ENCODE measurements at regions not wholly inside any gene's neighbourhood (a gene's known extent, or its start where the extent isn't known, plus 50 kb on each side); places are given as distances from the start of the nearest gene placed in this dataset.

DNA sequence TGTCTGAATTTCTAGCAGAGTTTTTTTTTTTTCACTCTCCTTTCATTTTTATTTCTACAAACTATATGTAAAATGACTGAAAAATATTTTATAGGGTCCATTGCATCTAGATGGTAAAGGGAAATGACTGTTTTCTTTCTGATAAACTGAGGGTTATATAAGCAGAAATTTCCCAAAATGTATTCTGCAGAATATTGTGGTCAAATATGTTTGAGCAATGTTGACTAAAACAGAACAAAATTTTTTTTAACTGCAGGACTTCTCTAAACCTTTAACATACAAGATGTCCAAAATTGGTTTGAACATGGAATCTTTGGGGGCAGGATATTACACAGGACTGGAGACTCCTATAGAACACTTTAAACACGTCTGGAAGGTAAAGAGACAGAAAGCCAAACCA lies 190.5 kb downstream of the TOMM20 start:
- Mint-ChIP-seq H3K27me3 (ENCODE audit: low read depth) (no peaks in the 10 kb centered on the region), H3K9me3 (no peaks in the 10 kb centered on the region), H3K36me3 (no peaks in the 10 kb centered on the region), H3K4me3 (no peak overlapping the region), H3K4me1 (no peaks in the 10 kb centered on the region), H3K27ac (no peak overlapping the region)
- TF ChIP-seq CTCF (IDR thresholded peaks at IDR 0.05; ENCODE audit: unreplicated experiment): no peak
- DNase-seq (ENCODE audit: low spot score in 2 of 2, unreplicated experiment in 2 of 2): no peak

DNA sequence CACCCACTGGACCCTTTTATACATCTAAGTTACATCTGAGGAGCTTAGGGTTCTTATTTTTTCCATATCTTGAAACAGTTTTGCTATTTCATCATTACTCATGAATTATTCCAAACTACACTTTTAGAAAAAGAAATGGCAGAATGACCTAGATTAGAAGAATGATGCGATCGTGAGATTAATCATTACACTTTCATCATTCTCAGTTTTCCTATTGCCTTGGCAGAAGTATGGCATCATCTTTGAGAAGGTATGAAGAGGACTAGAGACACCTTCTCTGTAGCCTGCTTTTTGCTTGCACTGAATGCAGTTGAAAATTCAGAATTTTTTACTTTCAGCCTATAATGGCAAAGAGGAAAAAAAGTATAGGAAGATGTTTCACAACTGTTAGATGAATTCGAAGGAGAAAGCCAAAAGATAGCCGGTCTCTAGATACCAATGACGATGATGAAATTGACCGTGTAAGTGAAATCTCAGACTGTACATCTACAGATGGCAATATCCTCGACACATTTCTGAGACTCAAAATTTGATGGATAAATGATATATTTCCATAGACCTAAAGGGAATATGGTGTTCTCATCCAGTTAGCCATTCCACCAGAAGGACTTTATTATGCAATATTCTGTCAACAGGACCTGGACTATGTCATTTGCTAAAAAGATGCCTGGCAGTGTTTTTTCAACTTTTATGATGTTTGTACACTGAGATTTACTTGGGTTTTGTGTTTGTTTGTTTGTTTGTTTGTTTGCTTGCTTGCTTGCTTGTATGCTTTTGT lies 191.8 kb downstream of the TOMM20 start:
- no peak overlapping the region for H3K4me3 Mint-ChIP-seq
- no peak overlapping the region for H3K27ac Mint-ChIP-seq
- no peaks in the 10 kb centered on the region for H3K27me3 Mint-ChIP-seq (ENCODE audit: low read depth)
- no peaks in the 10 kb centered on the region for H3K4me1 Mint-ChIP-seq
- no peak for TF ChIP-seq CTCF (IDR thresholded peaks at IDR 0.05; ENCODE audit: unreplicated experiment)
- DNase-seq (ENCODE audit: low spot score in 2 of 2, unreplicated experiment in 2 of 2): no peak
- no peaks in the 10 kb centered on the region for H3K9me3 Mint-ChIP-seq
- no peaks in the 10 kb centered on the region for H3K36me3 Mint-ChIP-seq

DNA sequence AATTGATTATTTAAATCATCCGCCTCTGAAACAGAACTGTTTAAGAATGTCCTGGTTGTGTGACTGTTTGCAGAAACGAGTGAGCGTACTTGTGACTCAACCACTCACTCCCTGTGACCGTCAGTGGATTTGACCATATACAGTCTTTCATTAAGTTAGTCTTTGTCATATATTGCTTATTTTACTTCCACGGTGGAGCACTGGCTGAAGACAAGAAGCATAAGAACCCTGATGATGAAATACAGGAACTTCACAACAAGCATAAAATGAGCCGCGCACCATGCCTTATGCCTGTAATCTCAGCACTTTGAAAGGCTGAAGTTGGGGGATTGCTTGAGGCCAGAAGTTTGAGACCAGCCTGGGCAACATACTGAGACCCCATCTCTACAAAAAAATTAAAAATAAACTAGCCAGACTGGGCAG lies 194.0 kb downstream of the TOMM20 start:
- Mint-ChIP-seq H3K4me3 (no peak overlapping the region), H3K9me3 (no peaks in the 10 kb centered on the region), H3K4me1 (no peaks in the 10 kb centered on the region), H3K27me3 (ENCODE audit: low read depth) (no peaks in the 10 kb centered on the region), H3K27ac (no peak overlapping the region), H3K36me3 (no peaks in the 10 kb centered on the region)
- DNase-seq (ENCODE audit: low spot score in 2 of 2, unreplicated experiment in 2 of 2): no peak
- TF ChIP-seq CTCF (IDR thresholded peaks at IDR 0.05; ENCODE audit: unreplicated experiment): no peak

GRCh38 chr1:234933475-234933874 lies 195.2 kb downstream of the TOMM20 start:
- DNase-seq (ENCODE audit: low spot score in 2 of 2, unreplicated experiment in 2 of 2): no peak
- Mint-ChIP-seq H3K36me3 (no peaks in the 10 kb centered on the region), H3K4me3 (no peak overlapping the region), H3K9me3 (no peaks in the 10 kb centered on the region), H3K27me3 (ENCODE audit: low read depth) (no peaks in the 10 kb centered on the region), H3K27ac (no peak overlapping the region), H3K4me1 (peaks cover under 1% of the 10 kb centered on the region)
- no peak for TF ChIP-seq CTCF (IDR thresholded peaks at IDR 0.05; ENCODE audit: unreplicated experiment)

DNA sequence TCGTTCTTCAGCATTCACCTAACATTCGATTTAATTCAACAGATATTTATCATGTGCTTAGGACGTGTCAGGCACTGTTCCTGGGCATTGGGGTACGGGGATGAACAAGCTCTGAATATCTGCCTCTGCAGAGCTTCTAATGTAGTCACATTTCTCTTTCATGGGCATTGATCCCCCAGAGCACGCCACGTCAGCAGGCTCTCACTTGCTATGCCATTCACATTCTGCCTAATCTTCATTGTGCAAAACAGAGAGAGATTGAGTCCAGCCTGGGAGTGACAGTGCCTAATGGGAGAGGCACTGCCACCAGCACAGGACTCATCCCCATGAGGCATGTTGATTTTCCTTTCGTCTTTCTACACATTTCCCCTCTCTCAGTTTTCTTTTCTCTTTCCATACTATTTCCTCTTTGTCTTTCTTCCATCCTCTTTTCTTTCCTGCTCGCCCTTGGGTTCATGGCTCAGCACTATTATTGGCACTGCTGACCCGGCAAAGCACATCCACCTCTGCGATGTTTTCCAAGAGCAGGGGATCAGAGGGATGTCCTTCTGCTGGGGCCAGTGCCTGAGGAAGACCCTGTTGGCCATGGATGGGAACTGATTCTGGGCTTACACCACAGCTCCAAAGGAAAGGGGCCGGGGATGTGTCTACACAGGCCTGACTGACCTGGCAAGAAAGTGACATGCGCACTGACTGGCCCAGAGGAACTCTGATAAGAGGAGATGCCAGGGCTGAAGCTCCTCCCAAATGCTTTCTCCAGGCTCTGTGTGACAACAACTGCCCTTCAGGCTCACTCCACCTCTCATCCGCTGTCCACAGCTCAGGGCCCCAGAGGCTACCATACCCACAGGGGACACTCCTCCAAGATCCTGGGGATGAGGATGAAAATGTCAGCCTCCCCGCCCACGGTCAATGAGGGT lies 195.9 kb downstream of the TOMM20 start:
- TF ChIP-seq CTCF (IDR thresholded peaks at IDR 0.05; ENCODE audit: unreplicated experiment): no peak
- Mint-ChIP-seq H3K9me3 (no peaks in the 10 kb centered on the region), H3K36me3 (no peaks in the 10 kb centered on the region), H3K27ac (no peak overlapping the region), H3K27me3 (ENCODE audit: low read depth) (no peaks in the 10 kb centered on the region), H3K4me1 (peaks cover 7% of the 10 kb centered on the region), H3K4me3 (no peak overlapping the region)
- no peak for DNase-seq (ENCODE audit: low spot score in 2 of 2, unreplicated experiment in 2 of 2)
